A673 (cell line): ENCODE measurements at regions not wholly inside any gene's neighbourhood (a gene's known extent, or its start where the extent isn't known, plus 50 kb on each side); places are given as distances from the start of the nearest gene placed in this dataset.

Source experiments
- BruUV-seq: library from RNA; stranded (reverse); fragments of 400-500 nt; replicated peaks from 2 replicates; lab custom pipeline; 2021; lab: Mats Ljungman, UMichigan
- CTCF ChIA-PET: fragments of 300-600 bp; sonication (Branson Sonifier 250); formaldehyde crosslinking; loops from one replicate; lab custom pipeline; 2022; ENCODE audit warnings: antibody characterized with exemption; lab: Charles Lee
- POLR2A ChIA-PET: fragments of 300-600 bp; sonication (Branson Sonifier 250); formaldehyde crosslinking; loops from one replicate; lab custom pipeline; 2022; ENCODE audit warnings: antibody characterized with exemption; ENCODE audit not compliant: low non-redundant PET; lab: Charles Lee
- DNase-seq: peaks from one replicate; pipeline ENCODE4 v3.0.0-alpha.2; 2015; ENCODE audit warnings: low spot score
- H3K27ac ChIP-seq: fragments of 200-600 bp; sonication (generic); 2 replicates; pipeline ENCODE4 v1.5.1; 2016; ENCODE audit warnings: mixed run types, low read depth, mild to moderate bottlenecking, mixed read lengths, antibody characterized with exemption, low read length; ENCODE audit not compliant: poor library complexity, severe bottlenecking
- H3K27me3 ChIP-seq: fragments of 200-600 bp; sonication (generic); replicated peaks from 2 replicates; pipeline ENCODE4 v1.6.1; 2017; ENCODE audit warnings: mixed run types, low read depth, mild to moderate bottlenecking, mixed read lengths, antibody characterized with exemption, low read length; ENCODE audit not compliant: insufficient read depth, poor library complexity
- H3K36me3 ChIP-seq: fragments of 200-600 bp; sonication (generic); 2 replicates; pipeline ENCODE4 v1.6.1; 2016; ENCODE audit warnings: mixed run types, mild to moderate bottlenecking, mixed read lengths, antibody characterized with exemption, low read length; ENCODE audit not compliant: insufficient read depth, poor library complexity, severe bottlenecking
- H3K4me1 ChIP-seq: fragments of 200-600 bp; sonication (generic); 2 replicates; pipeline ENCODE4 v1.6.1; 2017; ENCODE audit warnings: mixed run types, mild to moderate bottlenecking, mixed read lengths, antibody characterized with exemption, low read length; ENCODE audit not compliant: insufficient read depth, poor library complexity, severe bottlenecking
- H3K4me3 ChIP-seq: fragments of 200-600 bp; sonication (generic); 2 replicates; pipeline ENCODE4 v1.5.1; 2016; ENCODE audit warnings: low read depth, mixed run types, mild to moderate bottlenecking, mixed read lengths, low read length; ENCODE audit not compliant: poor library complexity, severe bottlenecking
- H3K9me3 ChIP-seq: fragments of 200-600 bp; sonication (generic); 2 replicates; pipeline ENCODE4 v1.6.1; 2016; ENCODE audit warnings: mixed run types, low read depth, mild to moderate bottlenecking, mixed read lengths, antibody characterized with exemption, low read length; ENCODE audit not compliant: poor library complexity, severe bottlenecking
- EZH2 ChIP-seq: fragments of 200-600 bp; sonication (generic); IDR thresholded peaks from 2 replicates; pipeline ENCODE4 v1.6.1; 2017; ENCODE audit warnings: borderline replicate concordance, low read depth, mild to moderate bottlenecking, mixed read lengths, antibody characterized with exemption, low read length; ENCODE audit not compliant: poor library complexity, severe bottlenecking
- intact Hi-C: fragments of 100-400 bp; cut with micrococcal nuclease; formaldehyde crosslinking; loops from one replicate; pipeline ENCODE4 v1.10.0; 2022; ENCODE audit not compliant: unreplicated experiment
- TF ChIP-seq, protein P1 (sequence below): fragments of 300-800, 200-600 bp; sonication (generic); conservative IDR thresholded peaks from 2 replicates; pipeline ENCODE4 v1.5.1; 2017; ENCODE audit warnings: low read depth, mild to moderate bottlenecking, antibody characterized with exemption, low read length, moderate library complexity, mixed read lengths

DNA sequence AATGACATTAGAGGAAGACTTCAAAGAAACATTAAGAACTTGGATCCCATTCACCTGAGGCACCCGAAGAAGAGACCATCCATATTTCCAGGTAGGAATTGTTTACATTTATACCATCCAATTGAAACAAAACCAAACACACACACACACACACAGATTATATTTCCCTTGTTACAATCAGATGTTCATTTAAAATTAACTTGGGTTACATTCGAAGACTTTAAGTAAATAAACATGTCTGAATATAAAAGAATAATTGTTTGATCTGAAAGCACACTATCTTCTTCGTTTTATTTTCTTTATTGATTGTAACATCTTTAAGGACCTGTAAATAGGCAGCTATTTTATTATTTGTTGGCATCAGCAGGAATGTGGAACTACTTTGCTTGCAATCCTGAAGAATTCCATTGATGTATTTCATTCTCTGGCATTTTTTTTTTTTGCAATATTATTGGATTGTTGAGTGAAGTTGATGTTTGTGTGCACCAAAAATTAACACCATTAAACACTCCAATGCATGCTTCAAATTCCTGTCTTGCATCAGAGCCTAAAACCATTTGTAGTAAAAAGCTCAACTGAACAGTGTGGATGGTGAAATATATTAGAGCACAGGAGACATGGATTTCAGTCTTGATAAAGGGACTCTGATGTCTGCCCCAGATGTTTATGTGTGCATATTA, 85.3 kb upstream of the FRY start:
- H3K9me3 ChIP-seq = no peaks in the 10 kb centered on the region
- intact Hi-C loops = no loop called here
- CTCF ChIA-PET = no interaction called here
- BruUV-seq = no TSS peak
- no peaks in the 10 kb centered on the region for H3K27me3 ChIP-seq
- H3K27ac ChIP-seq = no peak overlapping the region
- no peak for DNase-seq
- H3K4me1 ChIP-seq = peaks cover 9% of the 10 kb centered on the region
- POLR2A ChIA-PET = no interaction called here
- no peaks in the 10 kb centered on the region for H3K36me3 ChIP-seq
- TF ChIP-seq, protein P1, sequence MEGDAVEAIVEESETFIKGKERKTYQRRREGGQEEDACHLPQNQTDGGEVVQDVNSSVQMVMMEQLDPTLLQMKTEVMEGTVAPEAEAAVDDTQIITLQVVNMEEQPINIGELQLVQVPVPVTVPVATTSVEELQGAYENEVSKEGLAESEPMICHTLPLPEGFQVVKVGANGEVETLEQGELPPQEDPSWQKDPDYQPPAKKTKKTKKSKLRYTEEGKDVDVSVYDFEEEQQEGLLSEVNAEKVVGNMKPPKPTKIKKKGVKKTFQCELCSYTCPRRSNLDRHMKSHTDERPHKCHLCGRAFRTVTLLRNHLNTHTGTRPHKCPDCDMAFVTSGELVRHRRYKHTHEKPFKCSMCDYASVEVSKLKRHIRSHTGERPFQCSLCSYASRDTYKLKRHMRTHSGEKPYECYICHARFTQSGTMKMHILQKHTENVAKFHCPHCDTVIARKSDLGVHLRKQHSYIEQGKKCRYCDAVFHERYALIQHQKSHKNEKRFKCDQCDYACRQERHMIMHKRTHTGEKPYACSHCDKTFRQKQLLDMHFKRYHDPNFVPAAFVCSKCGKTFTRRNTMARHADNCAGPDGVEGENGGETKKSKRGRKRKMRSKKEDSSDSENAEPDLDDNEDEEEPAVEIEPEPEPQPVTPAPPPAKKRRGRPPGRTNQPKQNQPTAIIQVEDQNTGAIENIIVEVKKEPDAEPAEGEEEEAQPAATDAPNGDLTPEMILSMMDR = no peak
- no peak for TF ChIP-seq EZH2
- H3K4me3 ChIP-seq = no peak overlapping the region

DNA sequence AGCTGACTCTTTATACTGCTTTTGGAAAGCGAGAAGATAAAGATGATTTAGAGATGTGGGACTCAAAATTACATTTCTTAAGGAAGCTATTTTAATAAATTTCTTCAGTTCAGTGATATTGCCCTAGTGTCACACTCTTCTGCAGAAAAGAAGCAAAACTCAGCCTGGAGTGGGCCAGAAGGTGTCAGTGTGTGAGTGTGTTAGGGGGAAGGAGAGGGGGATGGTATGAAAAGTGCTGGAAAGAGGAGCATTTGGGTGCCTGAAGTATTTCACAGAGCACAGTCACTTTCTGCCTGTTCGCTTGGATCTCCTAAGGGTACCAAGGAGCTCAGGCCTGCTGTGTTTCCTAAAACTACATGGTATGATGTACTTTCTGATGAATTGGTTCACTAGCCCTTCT, 84.5 kb upstream of the FRY start:
- no peak for DNase-seq
- Histone ChIP-seq H3K27ac (no peak overlapping the region), H3K36me3 (no peaks in the 10 kb centered on the region), H3K27me3 (no peaks in the 10 kb centered on the region), H3K4me3 (no peak overlapping the region), H3K4me1 (peaks cover 9% of the 10 kb centered on the region), H3K9me3 (no peaks in the 10 kb centered on the region)
- intact Hi-C loops = no loop called here
- TF ChIP-seq, protein P1 = no peak
- no peak for TF ChIP-seq EZH2
- ChIA-PET CTCF (no interaction called here), POLR2A (no interaction called here)
- BruUV-seq = no TSS peak

DNA sequence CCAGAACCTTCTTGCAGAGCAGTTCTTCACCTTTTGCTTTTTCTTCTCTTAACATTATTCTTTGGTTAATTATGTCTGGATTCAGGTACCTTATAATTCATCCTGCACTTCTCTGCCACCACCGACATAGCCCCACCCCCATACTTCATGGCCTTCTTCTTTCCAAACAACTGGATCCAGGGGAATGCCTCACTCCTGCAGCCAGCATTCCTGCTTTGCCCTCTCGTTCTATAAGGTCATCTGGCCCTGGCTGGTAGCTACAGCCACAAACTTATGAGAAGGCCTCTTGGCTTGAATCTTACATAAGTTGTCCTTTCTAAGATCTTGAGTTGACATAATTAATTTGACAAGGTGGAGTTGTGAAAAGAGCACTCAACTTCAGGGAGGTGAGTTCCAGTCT, 84.1 kb upstream of the FRY start:
- Histone ChIP-seq H3K36me3 (no peaks in the 10 kb centered on the region), H3K4me3 (no peak overlapping the region), H3K9me3 (no peaks in the 10 kb centered on the region), H3K27me3 (no peaks in the 10 kb centered on the region), H3K27ac (no peak overlapping the region), H3K4me1 (peaks cover 9% of the 10 kb centered on the region)
- TF ChIP-seq EZH2 = no peak
- TF ChIP-seq, protein P1 = no peak
- intact Hi-C loops = no loop called here
- DNase-seq = no peak
- BruUV-seq = no TSS peak
- POLR2A ChIA-PET = no interaction called here
- CTCF ChIA-PET = no interaction called here
